Vagina (tissue), 2 donors: ENCODE measurements at regions not wholly inside any gene's neighbourhood (a gene's known extent, or its start where the extent isn't known, plus 50 kb on each side); places are given as distances from the start of the nearest gene placed in this dataset.

Experiments
- POLR2A ChIP-seq, 2 donors: fragments of 450-650 bp; IDR thresholded peaks; one replicate each; pipeline ENCODE4 v1.6.1; 2017; ENCODE audit warnings: antibody characterized with exemption in 2 of 2, mild to moderate bottlenecking in 2 of 2, moderate library complexity in 2 of 2
- POLR2AphosphoS5 ChIP-seq, 2 donors: sonication (generic); formaldehyde crosslinking; IDR thresholded peaks; one replicate each; pipeline ENCODE4 v1.9.0; 2017; ENCODE audit warnings: antibody characterized with exemption in 2 of 2, mild to moderate bottlenecking in 2 of 2, low read depth in 1 of 2; ENCODE audit not compliant: insufficient read depth in 1 of 2
- TF ChIP-seq, protein P1 (sequence below), 3 experiments: fragments of 450-650 bp in 2 of 3; fragments of 200-600 bp in 1 of 3; sonication (generic) in 1 of 3; IDR thresholded peaks; one replicate each; pipeline ENCODE4 v1.5.1; 2017 to 2019; ENCODE audit warnings: antibody characterized with exemption in 3 of 3, mild to moderate bottlenecking in 2 of 3, moderate library complexity in 2 of 3

GRCh38 chr9:2425676-2426075 is 195.9 kb upstream of the VLDLR start:
- TF ChIP-seq, protein P1, sequence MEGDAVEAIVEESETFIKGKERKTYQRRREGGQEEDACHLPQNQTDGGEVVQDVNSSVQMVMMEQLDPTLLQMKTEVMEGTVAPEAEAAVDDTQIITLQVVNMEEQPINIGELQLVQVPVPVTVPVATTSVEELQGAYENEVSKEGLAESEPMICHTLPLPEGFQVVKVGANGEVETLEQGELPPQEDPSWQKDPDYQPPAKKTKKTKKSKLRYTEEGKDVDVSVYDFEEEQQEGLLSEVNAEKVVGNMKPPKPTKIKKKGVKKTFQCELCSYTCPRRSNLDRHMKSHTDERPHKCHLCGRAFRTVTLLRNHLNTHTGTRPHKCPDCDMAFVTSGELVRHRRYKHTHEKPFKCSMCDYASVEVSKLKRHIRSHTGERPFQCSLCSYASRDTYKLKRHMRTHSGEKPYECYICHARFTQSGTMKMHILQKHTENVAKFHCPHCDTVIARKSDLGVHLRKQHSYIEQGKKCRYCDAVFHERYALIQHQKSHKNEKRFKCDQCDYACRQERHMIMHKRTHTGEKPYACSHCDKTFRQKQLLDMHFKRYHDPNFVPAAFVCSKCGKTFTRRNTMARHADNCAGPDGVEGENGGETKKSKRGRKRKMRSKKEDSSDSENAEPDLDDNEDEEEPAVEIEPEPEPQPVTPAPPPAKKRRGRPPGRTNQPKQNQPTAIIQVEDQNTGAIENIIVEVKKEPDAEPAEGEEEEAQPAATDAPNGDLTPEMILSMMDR (IDR thresholded peaks at IDR 0.05) = no peak
- no peak for TF ChIP-seq POLR2A (IDR thresholded peaks at IDR 0.05)
- TF ChIP-seq POLR2AphosphoS5 (IDR thresholded peaks at IDR 0.05; ENCODE audit: insufficient read depth in 1 of 2, low read depth in 1 of 2) = no peak
